ENCODE measurements at regions not wholly inside any gene's neighbourhood (a gene's known extent, or its start where the extent isn't known, plus 50 kb on each side); places are given as distances from the start of the nearest gene placed in this dataset.

GRCh38 chr2:67790622-67791021 is 272.2 kb downstream of the C1D start:
- Histone ChIP-seq H3K79me2 (ENCODE audit: insufficient read depth, low read length) (no peaks in the 10 kb centered on the region), H3K27me3 (ENCODE audit: insufficient read depth, low read length, poor library complexity) (no peaks in the 10 kb centered on the region), H3K4me2 (ENCODE audit: insufficient read depth, low read length) (no peak overlapping the region), H4K20me1 (ENCODE audit: insufficient read depth, low read length) (no peaks in the 10 kb centered on the region), H3K9ac (ENCODE audit: low read depth, low read length) (no peak overlapping the region), H3K27ac (ENCODE audit: low read length) (no peak overlapping the region), H3K4me3 (ENCODE audit: low read depth in 1 of 2, low read length in 2 of 2) (no peak overlapping the region), H3K9me3 (ENCODE audit: insufficient read depth, low read length, severe bottlenecking) (no peaks in the 10 kb centered on the region), H3K4me1 (ENCODE audit: insufficient read depth, low read length) (no peaks in the 10 kb centered on the region), H2AFZ (ENCODE audit: low read depth, low read length) (no peak overlapping the region), H3K36me3 (ENCODE audit: insufficient read depth, low read length) (no peaks in the 10 kb centered on the region)
- no peak for ATAC-seq (ENCODE audit: insufficient read depth, low read depth)
- TF ChIP-seq EZH2 (IDR thresholded peaks at IDR 0.05; ENCODE audit: borderline replicate concordance, low read depth, low read length, severe bottlenecking), result no peak
- TF ChIP-seq, protein P1, sequence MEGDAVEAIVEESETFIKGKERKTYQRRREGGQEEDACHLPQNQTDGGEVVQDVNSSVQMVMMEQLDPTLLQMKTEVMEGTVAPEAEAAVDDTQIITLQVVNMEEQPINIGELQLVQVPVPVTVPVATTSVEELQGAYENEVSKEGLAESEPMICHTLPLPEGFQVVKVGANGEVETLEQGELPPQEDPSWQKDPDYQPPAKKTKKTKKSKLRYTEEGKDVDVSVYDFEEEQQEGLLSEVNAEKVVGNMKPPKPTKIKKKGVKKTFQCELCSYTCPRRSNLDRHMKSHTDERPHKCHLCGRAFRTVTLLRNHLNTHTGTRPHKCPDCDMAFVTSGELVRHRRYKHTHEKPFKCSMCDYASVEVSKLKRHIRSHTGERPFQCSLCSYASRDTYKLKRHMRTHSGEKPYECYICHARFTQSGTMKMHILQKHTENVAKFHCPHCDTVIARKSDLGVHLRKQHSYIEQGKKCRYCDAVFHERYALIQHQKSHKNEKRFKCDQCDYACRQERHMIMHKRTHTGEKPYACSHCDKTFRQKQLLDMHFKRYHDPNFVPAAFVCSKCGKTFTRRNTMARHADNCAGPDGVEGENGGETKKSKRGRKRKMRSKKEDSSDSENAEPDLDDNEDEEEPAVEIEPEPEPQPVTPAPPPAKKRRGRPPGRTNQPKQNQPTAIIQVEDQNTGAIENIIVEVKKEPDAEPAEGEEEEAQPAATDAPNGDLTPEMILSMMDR (IDR thresholded peaks at IDR 0.05; ENCODE audit: borderline replicate concordance, extremely low read depth, low read length, poor library complexity, severe bottlenecking), result no peak
- no peak for DNase-seq

- TF ChIP-seq, protein P1 (IDR thresholded peaks at IDR 0.05; ENCODE audit: borderline replicate concordance, extremely low read depth, low read length, poor library complexity, severe bottlenecking), result no peak
- TF ChIP-seq EZH2 (IDR thresholded peaks at IDR 0.05; ENCODE audit: borderline replicate concordance, low read depth, low read length, severe bottlenecking), result no peak
- Histone ChIP-seq H3K4me3 (ENCODE audit: low read depth in 1 of 2, low read length in 2 of 2) (no peak overlapping the region), H3K4me2 (ENCODE audit: insufficient read depth, low read length) (no peak overlapping the region), H3K9me3 (ENCODE audit: insufficient read depth, low read length, severe bottlenecking) (no peaks in the 10 kb centered on the region), H3K27me3 (ENCODE audit: insufficient read depth, low read length, poor library complexity) (no peaks in the 10 kb centered on the region), H3K27ac (ENCODE audit: low read length) (no peak overlapping the region), H3K9ac (ENCODE audit: low read depth, low read length) (no peak overlapping the region), H3K79me2 (ENCODE audit: insufficient read depth, low read length) (no peaks in the 10 kb centered on the region), H3K36me3 (ENCODE audit: insufficient read depth, low read length) (no peaks in the 10 kb centered on the region), H4K20me1 (ENCODE audit: insufficient read depth, low read length) (no peaks in the 10 kb centered on the region), H2AFZ (ENCODE audit: low read depth, low read length) (no peak overlapping the region), H3K4me1 (ENCODE audit: insufficient read depth, low read length) (no peaks in the 10 kb centered on the region)
- DNase-seq (no peak), ATAC-seq (ENCODE audit: insufficient read depth, low read depth) (no peak)
Measured at GRCh38 chr2:67792191-67792590, 270.6 kb downstream of the C1D start.

- H3K27me3 ChIP-seq (ENCODE audit: insufficient read depth, low read length, poor library complexity), result no peaks in the 10 kb centered on the region
- ATAC-seq (ENCODE audit: insufficient read depth, low read depth) (no peak), DNase-seq (no peak)
- H2AFZ ChIP-seq (ENCODE audit: low read depth, low read length), result no peak overlapping the region
- H3K4me2 ChIP-seq (ENCODE audit: insufficient read depth, low read length), result no peak overlapping the region
- no peaks in the 10 kb centered on the region for H3K36me3 ChIP-seq (ENCODE audit: insufficient read depth, low read length)
- H3K9me3 ChIP-seq (ENCODE audit: insufficient read depth, low read length, severe bottlenecking), result no peaks in the 10 kb centered on the region
- H3K79me2 ChIP-seq (ENCODE audit: insufficient read depth, low read length), result no peaks in the 10 kb centered on the region
- H3K9ac ChIP-seq (ENCODE audit: low read depth, low read length), result no peak overlapping the region
- TF ChIP-seq, protein P1 (IDR thresholded peaks at IDR 0.05; ENCODE audit: borderline replicate concordance, extremely low read depth, low read length, poor library complexity, severe bottlenecking), result no peak
- no peak for TF ChIP-seq EZH2 (IDR thresholded peaks at IDR 0.05; ENCODE audit: borderline replicate concordance, low read depth, low read length, severe bottlenecking)
- H4K20me1 ChIP-seq (ENCODE audit: insufficient read depth, low read length), result no peaks in the 10 kb centered on the region
- no peak overlapping the region for H3K27ac ChIP-seq (ENCODE audit: low read length)
- H3K4me3 ChIP-seq (ENCODE audit: low read depth in 1 of 2, low read length in 2 of 2), result no peak overlapping the region
- H3K4me1 ChIP-seq (ENCODE audit: insufficient read depth, low read length), result no peaks in the 10 kb centered on the region
Measured at GRCh38 chr2:67792681-67793091, 270.1 kb downstream of the C1D start.

Measured in DND-41 (cell line).